HCT116 (cell line): ENCODE measurements at regions not wholly inside any gene's neighbourhood (a gene's known extent, or its start where the extent isn't known, plus 50 kb on each side); places are given as distances from the start of the nearest gene placed in this dataset.

Source experiments
- ATAC-seq: fragments of 200-7000 bp; cut with Tn5 transposase; 2 replicates; pipeline ENCODE4 v1.9.1; 2020; ENCODE audit warnings: mild to moderate bottlenecking, moderate library complexity
- BruUV-seq: library from RNA; stranded (reverse); fragments of 400-500 nt; replicated peaks from 2 replicates; lab custom pipeline; 2021; lab: Mats Ljungman, UMichigan
- CTCF ChIA-PET: fragments of 300-600 bp; sonication (Branson Sonifier 250); formaldehyde crosslinking; loops from one replicate; lab custom pipeline; 2021; ENCODE audit warnings: antibody characterized with exemption; lab: Charles Lee
- POLR2A ChIA-PET: fragments of 300-600, 350-600 bp; sonication (Branson Sonifier 250); formaldehyde crosslinking; loops from one replicate; lab custom pipeline; 2021; ENCODE audit warnings: antibody characterized with exemption; lab: Charles Lee
- RAD21 ChIA-PET, 2 experiments: fragments of 300-600 bp; sonication (Branson Sonifier 250); formaldehyde crosslinking; loops; one replicate each; lab custom pipeline; 2023; ENCODE audit warnings: low total read pairs in 2 of 2; ENCODE audit not compliant: uncharacterized antibody in 2 of 2, unreplicated experiment in 2 of 2, low non-redundant PET in 1 of 2; lab: Charles Lee
- DNase-seq: peaks from one replicate; pipeline ENCODE4 v3.0.0-alpha.2; 2010; ENCODE audit warnings: low read depth, low spot score
- H2AFZ ChIP-seq: fragments of 200-600 bp; shearing (Covaris generic), sonication (generic); 2 replicates; pipeline ENCODE4 v1.6.1; 2017; ENCODE audit warnings: low read depth, mixed run types, mixed read lengths, antibody characterized with exemption, low read length; ENCODE audit not compliant: poor library complexity, severe bottlenecking
- H3K27ac ChIP-seq: 2 replicates; pipeline ENCODE4 v1.5.1; 2012; ENCODE audit warnings: low read depth, low read length
- H3K27me3 ChIP-seq: fragments of 200-600 bp; sonication (generic); 2 replicates; pipeline ENCODE4 v1.6.1; 2016; ENCODE audit warnings: mixed run types, low read length, mixed read lengths; ENCODE audit not compliant: insufficient read depth
- H3K36me3 ChIP-seq, 2 experiments: fragments of 200-500 bp in 1 of 2; fragments of 200-600 bp in 1 of 2; sonication (Bioruptor generic) in 1 of 2; sonication (generic) in 1 of 2; 2 replicates each; pipeline versions ENCODE4 v1.5.1 to v1.6.1; 2014 to 2016; ENCODE audit warnings: low read length in 2 of 2, inconsistent platforms in 1 of 2, mixed read lengths in 1 of 2, mixed run types in 1 of 2; ENCODE audit not compliant: insufficient read depth in 2 of 2, control insufficient read depth in 1 of 2
- H3K4me1 ChIP-seq, 2 experiments: fragments of 200-600 bp in 1 of 2; sonication (generic) in 1 of 2; 2 replicates each; pipeline versions ENCODE4 v1.5.1 to v1.6.1; 2012 to 2017; ENCODE audit warnings: low read length in 2 of 2, inconsistent platforms in 1 of 2, mild to moderate bottlenecking in 1 of 2, mixed read lengths in 1 of 2, mixed run types in 1 of 2, moderate library complexity in 1 of 2; ENCODE audit not compliant: insufficient read depth in 2 of 2, control insufficient read depth in 1 of 2
- H3K4me2 ChIP-seq: fragments of 200-600 bp; sonication (generic); 2 replicates; pipeline ENCODE4 v1.6.1; 2017; ENCODE audit warnings: mixed run types, low read length, mixed read lengths
- H3K4me3 ChIP-seq, 2 experiments: fragments of 200-600 bp in 1 of 2; sonication (generic) in 1 of 2; replicated peaks in 1 of 2; 2 replicates each; pipeline ENCODE4 v1.5.1; 2011 to 2016; ENCODE audit warnings: low read length in 2 of 2, control low read depth in 1 of 2, low read depth in 1 of 2, mild to moderate bottlenecking in 1 of 2, mixed read lengths in 1 of 2, mixed run types in 1 of 2
- H3K79me2 ChIP-seq: fragments of 200-600 bp; sonication (generic); 2 replicates; pipeline ENCODE4 v1.6.1; 2017; ENCODE audit warnings: mild to moderate bottlenecking, mixed run types, low read length, moderate library complexity, mixed read lengths; ENCODE audit not compliant: insufficient read depth
- H3K9ac ChIP-seq: fragments of 200-600 bp; sonication (generic); 2 replicates; pipeline ENCODE4 v1.6.1; 2016; ENCODE audit warnings: low read length, mixed read lengths
- H3K9me2 ChIP-seq: fragments of 200-600 bp; sonication (generic), shearing (Covaris generic); 2 replicates; pipeline ENCODE4 v1.6.1; 2017; ENCODE audit warnings: mixed run types, mild to moderate bottlenecking, moderate library complexity; ENCODE audit not compliant: insufficient read depth
- H3K9me3 ChIP-seq, 2 experiments: fragments of 200-500 bp in 1 of 2; fragments of 200-600 bp in 1 of 2; sonication (Bioruptor generic) in 1 of 2; sonication (generic) in 1 of 2; 2 replicates each; pipeline ENCODE4 v1.6.1; 2014 to 2017; ENCODE audit warnings: low read length in 2 of 2, mixed read lengths in 2 of 2, inconsistent platforms in 1 of 2, low read depth in 1 of 2, mild to moderate bottlenecking in 1 of 2, mixed run types in 1 of 2, moderate library complexity in 1 of 2; ENCODE audit not compliant: control insufficient read depth in 1 of 2, insufficient read depth in 1 of 2
- H4K20me1 ChIP-seq: fragments of 200-600 bp; sonication (generic), shearing (Covaris generic); 2 replicates; pipeline ENCODE4 v1.6.1; 2017; ENCODE audit warnings: mixed run types, mild to moderate bottlenecking, moderate library complexity; ENCODE audit not compliant: insufficient read depth
- CEBPB ChIP-seq: IDR thresholded peaks from 2 replicates; pipeline ENCODE4 v1.6.1; 2012; ENCODE audit warnings: low read depth
- ELF1 ChIP-seq: IDR thresholded peaks from 2 replicates; pipeline ENCODE4 v1.6.1; 2012; ENCODE audit warnings: low read depth, borderline replicate concordance
- JUND ChIP-seq: IDR thresholded peaks from 2 replicates; pipeline ENCODE4 v1.6.1; 2012
- POLR2A ChIP-seq: IDR thresholded peaks from 2 replicates; pipeline ENCODE4 v1.7.0; 2011; ENCODE audit warnings: borderline replicate concordance; ENCODE audit not compliant: insufficient read depth, insufficient read length; ENCODE audit errors: extremely low read depth
- REST ChIP-seq: IDR thresholded peaks from 2 replicates; pipeline ENCODE4 v1.6.1; 2012; ENCODE audit warnings: low read depth
- TCF7L2 ChIP-seq: IDR thresholded peaks from 2 replicates; pipeline ENCODE4 v1.7.0; 2011; ENCODE audit warnings: borderline replicate concordance, inconsistent platforms; ENCODE audit not compliant: insufficient read depth, insufficient read length; ENCODE audit errors: extremely low read depth
- YY1 ChIP-seq: IDR thresholded peaks from 2 replicates; pipeline ENCODE4 v1.6.1; 2011; ENCODE audit warnings: low read length, low read depth, moderate library complexity, mild to moderate bottlenecking; ENCODE audit not compliant: insufficient replicate concordance; ENCODE audit errors: extremely low read depth
- intact Hi-C: fragments of 100-400 bp; cut with micrococcal nuclease; formaldehyde crosslinking; loops from 2 replicates; pipeline ENCODE4 v1.10.0; 2022

- no peak for TF ChIP-seq ELF1
Measured at GRCh38 chr3:178445139-178445538, 91.1 kb upstream of the KCNMB2 start (continued).

- no peaks in the 10 kb centered on the region for H4K20me1 ChIP-seq
- RAD21 ChIA-PET: no interaction called here
- intact Hi-C loops: no loop called here
- no TSS peak for BruUV-seq
- DNase-seq (no peak), ATAC-seq (no peak)
- H3K36me3 ChIP-seq: no peaks in the 10 kb centered on the region
- POLR2A ChIA-PET: no interaction called here
- no peaks in the 10 kb centered on the region for H3K9me2 ChIP-seq
- CTCF ChIA-PET: interaction anchor here (2.1 kb wide), 1 partner anchor 9 kb away, joined by 4 read pairs; no protein-coding TSS in a partner anchor
- no peaks in the 10 kb centered on the region for H3K9me3 ChIP-seq
- no peak overlapping the region for H3K4me2 ChIP-seq
- H3K9ac ChIP-seq: no peak overlapping the region
- no peak overlapping the region for H3K27ac ChIP-seq
- no peaks in the 10 kb centered on the region for H3K79me2 ChIP-seq
- H3K27me3 ChIP-seq: no peaks in the 10 kb centered on the region
- TF ChIP-seq ELF1 (no peak), YY1 (no peak), POLR2A (no peak), CEBPB (no peak), REST (no peak), JUND (no peak), TCF7L2 (no peak)
- TF ChIP-seq, all 23 proteins: peak for 0
- Histone ChIP-seq H3K4me1 (no peaks in the 10 kb centered on the region), H3K4me3 (no peak overlapping the region), H2AFZ (no peak overlapping the region)
Measured at GRCh38 chr3:178446059-178446458, 90.2 kb upstream of the KCNMB2 start.
